GM21528 (cell line): ENCODE measurements at regions not wholly inside any gene's neighbourhood (a gene's known extent, or its start where the extent isn't known, plus 50 kb on each side); places are given as distances from the start of the nearest gene placed in this dataset.

Source experiments
- ATAC-seq: cut with Tn5 transposase; IDR thresholded peaks from one replicate; pipeline ENCODE4 v1.9.1; 2021; ENCODE audit warnings: mild to moderate bottlenecking, moderate library complexity; ENCODE audit not compliant: unreplicated experiment, low FRiP score

- no peak for ATAC-seq
Measured at GRCh38 chr6:132244744-132245143, 156.5 kb downstream of the MOXD1 start.

GRCh38 chr6:132236744-132237143 is 164.5 kb downstream of the MOXD1 start:
- no peak for ATAC-seq

GRCh38 chr6:132236281-132236680 is 165.0 kb downstream of the MOXD1 start:
- no peak for ATAC-seq

- no peak for ATAC-seq
Measured at GRCh38 chr6:132235596-132236280, 165.5 kb downstream of the MOXD1 start.

GRCh38 chr6:132234356-132234755 is 166.9 kb downstream of the MOXD1 start:
- ATAC-seq, result no peak

- ATAC-seq, result no peak
Measured at GRCh38 chr6:132231121-132231884, 170.0 kb downstream of the MOXD1 start.

GRCh38 chr6:132228894-132229293 is 172.4 kb downstream of the MOXD1 start:
- ATAC-seq, result no peak

GRCh38 chr6:132227904-132228303 is 173.4 kb downstream of the MOXD1 start:
- no peak for ATAC-seq

GRCh38 chr6:132224943-132225342 is 176.3 kb downstream of the MOXD1 start:
- ATAC-seq, result no peak

GRCh38 chr6:132220800-132221199 is 180.5 kb downstream of the MOXD1 start:
- ATAC-seq, result no peak

GRCh38 chr6:132219901-132220300 is 181.4 kb downstream of the MOXD1 start:
- ATAC-seq, result no peak

GRCh38 chr6:132218059-132218696 is 183.1 kb downstream of the MOXD1 start:
- ATAC-seq, result no peak

GRCh38 chr6:132215805-132216204 is 185.5 kb downstream of the MOXD1 start:
- no peak for ATAC-seq

- ATAC-seq, result no peak
Measured at GRCh38 chr6:132214716-132215115, 186.6 kb downstream of the MOXD1 start.

GRCh38 chr6:132213732-132214131 is 187.5 kb downstream of the MOXD1 start:
- ATAC-seq, result no peak

GRCh38 chr6:132213191-132213590 is 188.1 kb downstream of the MOXD1 start:
- ATAC-seq, result no peak

GRCh38 chr6:132210886-132211563 is 190.2 kb downstream of the MOXD1 start:
- no peak for ATAC-seq

GRCh38 chr6:132209351-132209750 is 191.9 kb downstream of the MOXD1 start:
- no peak for ATAC-seq

GRCh38 chr6:132207991-132208390 is 193.3 kb downstream of the MOXD1 start:
- ATAC-seq, result no peak

GRCh38 chr6:132205946-132206345 is 195.3 kb downstream of the MOXD1 start:
- no peak for ATAC-seq

GRCh38 chr6:132204591-132204990 is 196.7 kb downstream of the MOXD1 start:
- ATAC-seq, result no peak
